Adrenal gland (tissue), 9 donors: ENCODE measurements at regions not wholly inside any gene's neighbourhood (a gene's known extent, or its start where the extent isn't known, plus 50 kb on each side); places are given as distances from the start of the nearest gene placed in this dataset.

Experiments
- DNase-seq, 7 donors: peaks; one replicate each; pipeline ENCODE4 v3.0.0-alpha.2; 2019 to 2020
- H3K27ac ChIP-seq, 5 donors: fragments of 200-600 bp; sonication (generic) in 4 of 5; 1 replicate in 3 of 5; 2 replicates in 2 of 5; pipeline versions ENCODE4 v1.5.1 to v1.8.0; 2016 to 2020; ENCODE audit warnings: mild to moderate bottlenecking in 1 of 5
- H3K27me3 ChIP-seq: fragments of 200-600 bp; 2 replicates; pipeline ENCODE4 v1.8.0; 2021
- H3K36me3 ChIP-seq, 2 donors: fragments of 200-600 bp; replicated peaks in 1 of 2; 1 replicate in 1 of 2; 2 replicates in 1 of 2; pipeline versions ENCODE4 v1.5.1 to v1.8.0; 2018 to 2022
- H3K4me1 ChIP-seq, 2 donors: fragments of 200-600 bp; replicated peaks in 1 of 2; 1 replicate in 1 of 2; 2 replicates in 1 of 2; pipeline versions ENCODE4 v1.5.1 to v1.8.0; 2018 to 2021
- H3K4me3 ChIP-seq, 4 donors: fragments of 200-600 bp; sonication (generic) in 3 of 4; one replicate each; pipeline ENCODE4 v1.5.1; 2016 to 2018
- H3K9me3 ChIP-seq, 3 donors: fragments of 200-600 bp; sonication (generic) in 1 of 3; replicated peaks in 1 of 3; 1 replicate in 2 of 3; 2 replicates in 1 of 3; pipeline versions ENCODE4 v1.5.1 to v1.8.0; 2016 to 2021
- CTCF ChIP-seq, 6 experiments: fragments of 450-650 bp in 4 of 6; fragments of 200-600 bp in 2 of 6; sonication (generic) in 1 of 6; IDR thresholded peaks; 1 replicate in 5 of 6; 2 replicates in 1 of 6; pipeline versions ENCODE4 v1.5.1 to v1.8.0; 2016 to 2021; ENCODE audit warnings: antibody characterized with exemption in 6 of 6, mild to moderate bottlenecking in 2 of 6, moderate library complexity in 1 of 6
- POLR2A ChIP-seq, 2 donors: fragments of 450-650 bp; IDR thresholded peaks; one replicate each; pipeline ENCODE4 v1.6.1; 2017; ENCODE audit warnings: antibody characterized with exemption in 2 of 2, mild to moderate bottlenecking in 2 of 2, moderate library complexity in 1 of 2
- WGBS, 4 donors: extraction: QIAGEN DNeasy Blood & Tissue Kit in 2 of 4; methylation state at CpG; one replicate each; pipeline versions ENCODE4 v1.1.5 to v1.1.7; 2013 to 2017; 5-methylcytosine and 5-hydroxymethylcytosine counted together
- intact Hi-C, 2 donors: fragments of 100-400 bp; cut with DNase I; formaldehyde crosslinking; loops; one replicate each; pipeline versions ENCODE4 v1.14.1 to v1.15.0; 2022 to 2023
- donor health status: healthy with polysubstance abuse.
- donor health status: Bipolar disorder and iron deficiency.
- donor health status: DM: yes; HTN: yes; CAD: no.
- donor health status: DM: no; HTN: no; CAD: no.
- donor health status: DM: no; HTN: no; CAD: no.

GRCh38 chr2:58971511-58972360, 730.6 kb upstream of the FANCL start:
- Histone ChIP-seq H3K9me3 (no peaks in the 10 kb centered on the region), H3K27me3 (no peaks in the 10 kb centered on the region), H3K27ac (no peak overlapping the region), H3K4me1 (no peaks in the 10 kb centered on the region), H3K36me3 (no peaks in the 10 kb centered on the region), H3K4me3 (no peak overlapping the region)
- no peak for DNase-seq
- no peak for TF ChIP-seq POLR2A (IDR thresholded peaks at IDR 0.05)
- no peak for TF ChIP-seq CTCF (IDR thresholded peaks at IDR 0.05)
- intact Hi-C loops, result no loop called here
- WGBS, 4 donors, result 85 to 92% (median 90%) methylated on average over 14 of the region's 14 CpGs

- no peaks in the 10 kb centered on the region for H3K9me3 ChIP-seq
- H3K36me3 ChIP-seq, result no peaks in the 10 kb centered on the region
- no peak overlapping the region for H3K27ac ChIP-seq
- H3K4me3 ChIP-seq, result no peak overlapping the region
- no peak for DNase-seq
- TF ChIP-seq CTCF (IDR thresholded peaks at IDR 0.05) (no peak), POLR2A (IDR thresholded peaks at IDR 0.05) (no peak)
- WGBS, 4 donors, result 69 to 87% (median 75%) methylated on average over 4 of the region's 4 CpGs
- intact Hi-C loops, result no loop called here
- no peaks in the 10 kb centered on the region for H3K4me1 ChIP-seq
- H3K27me3 ChIP-seq, result no peaks in the 10 kb centered on the region
These were observed 729.2 kb upstream of the FANCL start for GRCh38 chr2:58970365-58970764.

- no peak for TF ChIP-seq CTCF (IDR thresholded peaks at IDR 0.05)
- TF ChIP-seq POLR2A (IDR thresholded peaks at IDR 0.05), result no peak
- H3K4me1 ChIP-seq, result no peaks in the 10 kb centered on the region
- WGBS, 4 donors, result 89 to 96% (median 92%) methylated on average over 2 of the region's 2 CpGs
These were observed 727.8 kb upstream of the FANCL start for GRCh38 chr2:58968885-58969284.

GRCh38 chr2:58967736-58968135, 726.6 kb upstream of the FANCL start:
- Histone ChIP-seq H3K27ac (no peak overlapping the region), H3K27me3 (no peaks in the 10 kb centered on the region), H3K9me3 (no peaks in the 10 kb centered on the region), H3K36me3 (no peaks in the 10 kb centered on the region), H3K4me3 (no peak overlapping the region), H3K4me1 (no peaks in the 10 kb centered on the region)
- 61 to 69% (median 64%) methylated on average over 5 of the region's 5 CpGs for WGBS, 4 donors
- intact Hi-C loops, result no loop called here
- peak in 2 of 7 donors; percentile 1 to 19 for DNase-seq
- no peak for TF ChIP-seq CTCF (IDR thresholded peaks at IDR 0.05)
- no peak for TF ChIP-seq POLR2A (IDR thresholded peaks at IDR 0.05)

More at GRCh38 chr2:58968885-58969284, 727.8 kb upstream of the FANCL start:
- H3K27ac ChIP-seq, result no peak overlapping the region
- no peaks in the 10 kb centered on the region for H3K27me3 ChIP-seq
- no peak overlapping the region for H3K4me3 ChIP-seq
- intact Hi-C loops, result no loop called here
- no peaks in the 10 kb centered on the region for H3K9me3 ChIP-seq
- no peak for DNase-seq
- H3K36me3 ChIP-seq, result no peaks in the 10 kb centered on the region
